DOHH2 (cell line): ENCODE measurements at regions not wholly inside any gene's neighbourhood (a gene's known extent, or its start where the extent isn't known, plus 50 kb on each side); places are given as distances from the start of the nearest gene placed in this dataset.

Experiments
- EZH2phosphoT487 ChIP-seq: fragments of 200-600 bp; sonication (generic); IDR thresholded peaks from 2 replicates; pipeline ENCODE4 v1.6.1; 2017; ENCODE audit warnings: borderline replicate concordance, mild to moderate bottlenecking, antibody characterized with exemption, low read length, moderate library complexity, mixed read lengths
- TF ChIP-seq, protein P1 (sequence below): fragments of 200-600 bp; sonication (generic); IDR thresholded peaks from one replicate; pipeline ENCODE4 v1.5.1; 2014; ENCODE audit warnings: antibody characterized with exemption, mild to moderate bottlenecking, low read depth, low read length; ENCODE audit not compliant: poor library complexity, severe bottlenecking

DNA sequence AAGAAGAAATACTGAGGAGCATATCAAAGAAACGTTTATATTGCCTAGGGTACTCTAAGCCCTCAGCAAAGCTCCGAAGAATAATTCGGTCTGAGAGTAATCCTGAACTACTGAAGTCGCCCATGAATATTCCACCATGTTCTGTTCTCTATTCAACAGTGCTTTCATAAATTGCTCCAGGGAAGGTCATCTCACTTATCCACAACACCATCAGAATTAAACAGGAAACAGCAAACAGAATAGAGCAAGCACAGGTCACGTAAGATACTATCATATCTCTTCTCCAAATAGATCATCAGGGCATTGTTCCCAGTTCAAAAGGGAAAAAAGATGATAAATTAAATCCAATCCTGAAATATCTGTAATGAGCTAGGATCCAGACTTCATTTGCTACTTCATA, 325.6 kb downstream of the DEPDC1B start:
- TF ChIP-seq, protein P1, sequence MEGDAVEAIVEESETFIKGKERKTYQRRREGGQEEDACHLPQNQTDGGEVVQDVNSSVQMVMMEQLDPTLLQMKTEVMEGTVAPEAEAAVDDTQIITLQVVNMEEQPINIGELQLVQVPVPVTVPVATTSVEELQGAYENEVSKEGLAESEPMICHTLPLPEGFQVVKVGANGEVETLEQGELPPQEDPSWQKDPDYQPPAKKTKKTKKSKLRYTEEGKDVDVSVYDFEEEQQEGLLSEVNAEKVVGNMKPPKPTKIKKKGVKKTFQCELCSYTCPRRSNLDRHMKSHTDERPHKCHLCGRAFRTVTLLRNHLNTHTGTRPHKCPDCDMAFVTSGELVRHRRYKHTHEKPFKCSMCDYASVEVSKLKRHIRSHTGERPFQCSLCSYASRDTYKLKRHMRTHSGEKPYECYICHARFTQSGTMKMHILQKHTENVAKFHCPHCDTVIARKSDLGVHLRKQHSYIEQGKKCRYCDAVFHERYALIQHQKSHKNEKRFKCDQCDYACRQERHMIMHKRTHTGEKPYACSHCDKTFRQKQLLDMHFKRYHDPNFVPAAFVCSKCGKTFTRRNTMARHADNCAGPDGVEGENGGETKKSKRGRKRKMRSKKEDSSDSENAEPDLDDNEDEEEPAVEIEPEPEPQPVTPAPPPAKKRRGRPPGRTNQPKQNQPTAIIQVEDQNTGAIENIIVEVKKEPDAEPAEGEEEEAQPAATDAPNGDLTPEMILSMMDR: no peak
- no peak for TF ChIP-seq EZH2phosphoT487
